Omental fat pad (tissue), 3 donors: ENCODE measurements at regions not wholly inside any gene's neighbourhood (a gene's known extent, or its start where the extent isn't known, plus 50 kb on each side); places are given as distances from the start of the nearest gene placed in this dataset.

Experiments
- ATAC-seq: fragments of 150-250 bp; one replicate; pipeline ENCODE4 v1.9.1; 2016; ENCODE audit warnings: mild to moderate bottlenecking, moderate library complexity; ENCODE audit not compliant: low FRiP score
- DNase-seq: peaks from one replicate; pipeline ENCODE4 v3.0.0-alpha.2; 2019; ENCODE audit warnings: low spot score
- CTCF ChIP-seq, 3 donors: fragments of 450-650 bp; IDR thresholded peaks; one replicate each; pipeline ENCODE4 v1.5.1; 2016 to 2017; ENCODE audit warnings: antibody characterized with exemption in 3 of 3, mild to moderate bottlenecking in 3 of 3, moderate library complexity in 2 of 3

GRCh38 chr1:214823311-214824117 lies 220.5 kb downstream of the CENPF start:
- no peak for DNase-seq
- TF ChIP-seq CTCF (IDR thresholded peaks at IDR 0.05) = no peak
- ATAC-seq = no peak

DNA sequence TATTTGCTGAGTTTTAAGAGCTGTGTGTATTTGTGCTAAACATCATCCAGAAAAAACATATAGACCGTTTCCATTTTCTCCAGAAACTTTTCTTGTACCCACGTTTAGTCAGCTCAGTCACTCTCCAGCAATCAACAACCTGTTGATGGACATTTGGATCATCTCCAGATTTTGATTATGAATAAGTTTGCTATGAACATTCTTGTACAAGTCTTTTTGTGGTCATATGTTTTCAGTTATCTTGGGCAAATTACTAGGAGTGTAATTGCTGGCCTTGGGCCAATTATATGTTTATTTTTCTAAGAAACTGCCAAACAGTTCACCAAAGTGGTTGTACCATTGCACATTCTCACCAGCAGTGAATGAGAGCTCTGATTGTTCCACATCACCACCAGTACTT lies 221.8 kb downstream of the CENPF start:
- ATAC-seq (no peak), DNase-seq (no peak)
- TF ChIP-seq CTCF (IDR thresholded peaks at IDR 0.05) = no peak

DNA sequence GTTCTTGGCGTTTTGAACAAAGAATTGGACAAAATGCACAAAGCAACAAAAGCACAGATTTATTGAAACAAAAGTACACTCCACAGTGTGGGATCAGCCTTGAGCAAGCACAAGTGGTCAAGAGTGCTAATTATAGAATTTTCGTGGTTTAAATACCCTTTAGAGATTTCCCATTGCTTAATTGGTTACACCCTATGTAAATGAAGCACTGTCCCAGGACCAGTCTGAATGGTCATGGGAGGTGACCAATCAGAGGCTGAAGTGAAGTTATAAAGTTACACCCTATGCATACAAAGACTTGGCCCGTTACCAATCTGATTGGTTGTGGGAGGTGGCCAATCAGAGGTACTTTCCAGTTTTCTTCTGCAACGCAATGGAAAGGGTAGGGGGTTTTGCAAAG lies 223.6 kb downstream of the CENPF start:
- no peak for ATAC-seq
- no peak for DNase-seq
- no peak for TF ChIP-seq CTCF (IDR thresholded peaks at IDR 0.05)

GRCh38 chr1:214827883-214828282 lies 224.9 kb downstream of the CENPF start:
- DNase-seq (no peak), ATAC-seq (no peak)

GRCh38 chr1:214830941-214831340 lies 227.9 kb downstream of the CENPF start:
- ATAC-seq (no peak), DNase-seq (no peak)
- no peak for TF ChIP-seq CTCF (IDR thresholded peaks at IDR 0.05)

More at GRCh38 chr1:214827883-214828282, 224.9 kb downstream of the CENPF start:
- no peak for TF ChIP-seq CTCF (IDR thresholded peaks at IDR 0.05)

DNA sequence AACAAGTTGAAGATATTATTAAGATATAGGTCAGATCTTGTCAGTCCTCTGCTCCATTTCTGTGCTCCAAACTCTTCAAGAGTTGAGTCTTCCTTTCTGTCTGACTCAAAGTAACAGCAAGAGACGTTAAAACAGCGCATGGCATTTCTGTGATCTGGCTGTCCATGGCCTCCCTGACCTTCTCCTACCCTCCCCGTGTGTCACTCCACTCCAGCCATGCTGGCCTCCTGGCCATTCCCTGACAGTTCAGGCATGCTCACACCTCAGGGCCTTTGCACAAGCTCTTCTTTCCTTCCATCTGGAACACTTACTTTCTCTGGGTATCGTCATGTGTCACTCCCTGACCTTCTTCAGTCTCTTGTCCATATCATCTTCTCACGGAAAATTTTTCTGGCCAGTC lies 229.0 kb downstream of the CENPF start:
- TF ChIP-seq CTCF (IDR thresholded peaks at IDR 0.05) = no peak
- ATAC-seq (no peak), DNase-seq (no peak)

- TF ChIP-seq CTCF (IDR thresholded peaks at IDR 0.05) = no peak
- DNase-seq = no peak
- no peak for ATAC-seq
These were observed 230.3 kb downstream of the CENPF start for GRCh38 chr1:214833178-214833756.
